ENCODE measurements at regions not wholly inside any gene's neighbourhood (a gene's known extent, or its start where the extent isn't known, plus 50 kb on each side); places are given as distances from the start of the nearest gene placed in this dataset.
"Not testable (repeated sequence)": the region's sequence is repeated elsewhere in the genome, so short reads cannot be mapped to it uniquely, and the experiment has no call there.

- H3K4me2 ChIP-seq (ENCODE audit: low read length); H3K4me1 Mint-ChIP-seq (ENCODE audit: low read depth, unreplicated experiment); H3K27ac ChIP-seq (ENCODE audit: low read depth, low read length); FAIRE-seq; H3K27ac Mint-ChIP-seq (ENCODE audit: unreplicated experiment); H3K4me3 Mint-ChIP-seq (ENCODE audit: unreplicated experiment); H3K4me3 ChIP-seq (ENCODE audit: insufficient read depth, low read depth, low read length); H3K79me2 ChIP-seq (ENCODE audit: insufficient read depth, low read length); H3K27me3 Mint-ChIP-seq (ENCODE audit: low read depth, unreplicated experiment); H3K36me3 ChIP-seq (ENCODE audit: insufficient read depth, low read length); H2AFZ ChIP-seq (ENCODE audit: low read depth, low read length); H3K9ac ChIP-seq (ENCODE audit: low read length); H3K36me3 Mint-ChIP-seq (ENCODE audit: low read depth, unreplicated experiment); H3K4me1 ChIP-seq (ENCODE audit: insufficient read depth, low read length); H4K20me1 ChIP-seq (ENCODE audit: insufficient read depth, low read length); DNase-seq (ENCODE audit: low read depth); H3K27me3 ChIP-seq (ENCODE audit: insufficient read depth, low read length); H3K9me3 Mint-ChIP-seq (ENCODE audit: unreplicated experiment): not testable (repeated sequence)
- peaks cover 47% of the 10 kb centered on the region for H3K9me3 ChIP-seq (ENCODE audit: insufficient read depth, low read depth, low read length)
Measured at GRCh38 chr15:20277451-20277850, 264.1 kb downstream of the GOLGA6L6 start.

DNA sequence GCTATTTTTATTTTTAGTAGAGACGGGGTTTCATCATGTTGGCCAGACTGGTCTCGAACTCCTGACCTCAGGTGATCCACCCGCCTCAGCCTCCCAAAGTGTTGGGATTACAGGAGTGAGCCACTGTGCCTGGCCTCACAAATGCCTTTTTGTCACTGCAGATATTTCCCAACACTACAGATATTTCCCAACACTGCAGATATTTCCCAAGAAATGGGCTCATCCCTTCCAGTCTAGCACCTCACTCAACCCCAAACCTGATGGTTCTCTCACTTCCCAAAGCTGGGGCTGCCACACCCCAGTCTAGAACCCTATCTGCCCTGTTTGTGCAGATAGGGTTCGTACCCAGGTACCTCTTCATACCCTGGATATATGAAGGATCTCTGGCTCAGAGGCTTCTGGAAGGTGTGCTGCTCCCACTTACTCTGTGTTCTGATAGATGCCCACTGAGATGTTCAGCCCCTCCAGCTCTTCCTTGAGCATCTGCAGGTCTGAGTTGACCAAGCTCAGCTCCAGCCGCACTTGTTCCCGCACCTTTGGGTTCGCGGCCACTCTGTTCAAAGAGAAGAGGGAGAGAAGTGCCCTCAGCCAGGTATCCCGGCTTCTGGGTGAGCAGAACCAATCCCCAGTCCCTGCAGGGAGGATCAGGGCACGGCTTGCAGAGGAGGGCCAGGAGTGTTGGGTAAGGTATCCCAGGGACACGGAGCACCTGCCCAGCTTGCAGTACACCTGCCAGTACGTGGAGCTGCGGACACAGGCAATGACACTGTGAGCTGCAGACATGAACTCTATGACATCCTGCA, 265.1 kb downstream of the GOLGA6L6 start:
- not testable (repeated sequence) for H3K4me3 ChIP-seq (ENCODE audit: insufficient read depth, low read depth, low read length); H3K79me2 ChIP-seq (ENCODE audit: insufficient read depth, low read length); H3K36me3 ChIP-seq (ENCODE audit: insufficient read depth, low read length); H3K4me1 ChIP-seq (ENCODE audit: insufficient read depth, low read length); H3K4me2 ChIP-seq (ENCODE audit: low read length); H3K27ac ChIP-seq (ENCODE audit: low read depth, low read length); H3K4me3 Mint-ChIP-seq (ENCODE audit: unreplicated experiment); FAIRE-seq; H3K9ac ChIP-seq (ENCODE audit: low read length); H4K20me1 ChIP-seq (ENCODE audit: insufficient read depth, low read length); H3K9me3 Mint-ChIP-seq (ENCODE audit: unreplicated experiment); H3K27me3 ChIP-seq (ENCODE audit: insufficient read depth, low read length); H3K27me3 Mint-ChIP-seq (ENCODE audit: low read depth, unreplicated experiment); H3K27ac Mint-ChIP-seq (ENCODE audit: unreplicated experiment); DNase-seq (ENCODE audit: low read depth); H3K4me1 Mint-ChIP-seq (ENCODE audit: low read depth, unreplicated experiment); H3K36me3 Mint-ChIP-seq (ENCODE audit: low read depth, unreplicated experiment); H2AFZ ChIP-seq (ENCODE audit: low read depth, low read length)
- H3K9me3 ChIP-seq (ENCODE audit: insufficient read depth, low read depth, low read length) = peaks cover 54% of the 10 kb centered on the region

GRCh38 chr15:20275373-20275967, 266.1 kb downstream of the GOLGA6L6 start:
- H3K27ac ChIP-seq (ENCODE audit: low read depth, low read length); H3K9ac ChIP-seq (ENCODE audit: low read length); H3K4me1 Mint-ChIP-seq (ENCODE audit: low read depth, unreplicated experiment); H3K27me3 Mint-ChIP-seq (ENCODE audit: low read depth, unreplicated experiment); H3K27me3 ChIP-seq (ENCODE audit: insufficient read depth, low read length); H3K36me3 ChIP-seq (ENCODE audit: insufficient read depth, low read length); H3K4me3 Mint-ChIP-seq (ENCODE audit: unreplicated experiment); H3K4me1 ChIP-seq (ENCODE audit: insufficient read depth, low read length); H2AFZ ChIP-seq (ENCODE audit: low read depth, low read length); H3K9me3 Mint-ChIP-seq (ENCODE audit: unreplicated experiment); H3K4me2 ChIP-seq (ENCODE audit: low read length); H3K79me2 ChIP-seq (ENCODE audit: insufficient read depth, low read length); FAIRE-seq; H4K20me1 ChIP-seq (ENCODE audit: insufficient read depth, low read length); H3K27ac Mint-ChIP-seq (ENCODE audit: unreplicated experiment); DNase-seq (ENCODE audit: low read depth); H3K36me3 Mint-ChIP-seq (ENCODE audit: low read depth, unreplicated experiment); H3K4me3 ChIP-seq (ENCODE audit: insufficient read depth, low read depth, low read length): not testable (repeated sequence)
- peaks cover 45% of the 10 kb centered on the region for H3K9me3 ChIP-seq (ENCODE audit: insufficient read depth, low read depth, low read length)

GRCh38 chr15:20272422-20273184, 269.0 kb downstream of the GOLGA6L6 start:
- no peak overlapping the region for H3K27ac Mint-ChIP-seq (ENCODE audit: unreplicated experiment)
- H3K9me3 ChIP-seq (ENCODE audit: insufficient read depth, low read depth, low read length) = peaks cover 40% of the 10 kb centered on the region

More at GRCh38 chr15:20272422-20273184, 269.0 kb downstream of the GOLGA6L6 start:
- Histone ChIP-seq H3K4me1 (ENCODE audit: insufficient read depth, low read length) (no peaks in the 10 kb centered on the region), H3K4me2 (ENCODE audit: low read length) (no peak overlapping the region), H3K36me3 (ENCODE audit: insufficient read depth, low read length) (no peaks in the 10 kb centered on the region), H2AFZ (ENCODE audit: low read depth, low read length) (no peak overlapping the region), H3K4me3 (ENCODE audit: insufficient read depth, low read depth, low read length) (no peak overlapping the region), H3K27me3 (ENCODE audit: insufficient read depth, low read length) (no peaks in the 10 kb centered on the region), H3K27ac (ENCODE audit: low read depth, low read length) (no peak overlapping the region), H3K9ac (ENCODE audit: low read length) (no peak overlapping the region), H4K20me1 (ENCODE audit: insufficient read depth, low read length) (no peaks in the 10 kb centered on the region), H3K79me2 (ENCODE audit: insufficient read depth, low read length) (no peaks in the 10 kb centered on the region)
- Mint-ChIP-seq H3K9me3 (ENCODE audit: unreplicated experiment) (no peaks in the 10 kb centered on the region), H3K4me3 (ENCODE audit: unreplicated experiment) (no peak overlapping the region), H3K27me3 (ENCODE audit: low read depth, unreplicated experiment) (no peaks in the 10 kb centered on the region), H3K4me1 (ENCODE audit: low read depth, unreplicated experiment) (no peaks in the 10 kb centered on the region), H3K36me3 (ENCODE audit: low read depth, unreplicated experiment) (no peaks in the 10 kb centered on the region)
- FAIRE-seq (no peak), DNase-seq (ENCODE audit: low read depth) (no peak)
- no peak for TF ChIP-seq EZH2 (IDR thresholded peaks at IDR 0.05; ENCODE audit: insufficient read depth, low read length)
- no peak for TF ChIP-seq CTCF (IDR thresholded peaks at IDR 0.05; ENCODE audit: insufficient read depth, low read depth, low read length)
